GM19328 (cell line): ENCODE measurements at regions not wholly inside any gene's neighbourhood (a gene's known extent, or its start where the extent isn't known, plus 50 kb on each side); places are given as distances from the start of the nearest gene placed in this dataset.
"Not testable (repeated sequence)": the region's sequence is repeated elsewhere in the genome, so short reads cannot be mapped to it uniquely, and the experiment has no call there.

Experiments used
- ATAC-seq: cut with Tn5 transposase; IDR thresholded peaks from one replicate; pipeline ENCODE4 v1.9.1; 2021; ENCODE audit warnings: mild to moderate bottlenecking, moderate library complexity; ENCODE audit not compliant: unreplicated experiment

- ATAC-seq, result no peak
Measured at GRCh38 chr3:66552846-66553245, 52.0 kb upstream of the LRIG1 start.

GRCh38 chr3:66553441-66554113, 52.8 kb upstream of the LRIG1 start:
- no peak for ATAC-seq

GRCh38 chr3:66554178-66554577, 53.4 kb upstream of the LRIG1 start:
- no peak for ATAC-seq

- no peak for ATAC-seq
Measured at GRCh38 chr3:66555214-66555844, 54.5 kb upstream of the LRIG1 start.

- no peak for ATAC-seq
Measured at GRCh38 chr3:66557170-66557569, 56.3 kb upstream of the LRIG1 start.

- ATAC-seq, result not testable (repeated sequence)
Measured at GRCh38 chr3:66559924-66560323, 59.1 kb upstream of the LRIG1 start.

GRCh38 chr3:66561367-66561766, 60.5 kb upstream of the LRIG1 start:
- no peak for ATAC-seq

GRCh38 chr3:66565301-66565700, 64.5 kb upstream of the LRIG1 start:
- no peak for ATAC-seq

GRCh38 chr3:66567077-66567476, 66.3 kb upstream of the LRIG1 start:
- ATAC-seq, result no peak

GRCh38 chr3:66572090-66572675, 71.4 kb upstream of the LRIG1 start:
- ATAC-seq, result no peak

- peak; percentile 65 for ATAC-seq
Measured at GRCh38 chr3:66572938-66573710, 72.3 kb upstream of the LRIG1 start.

- ATAC-seq, result no peak
Measured at GRCh38 chr3:66574091-66574490, 73.3 kb upstream of the LRIG1 start.

GRCh38 chr3:66577426-66578203, 76.8 kb upstream of the LRIG1 start:
- ATAC-seq, result no peak

- no peak for ATAC-seq
Measured at GRCh38 chr3:66581256-66581655, 80.4 kb upstream of the LRIG1 start.

GRCh38 chr3:66582721-66583423, 82.0 kb upstream of the LRIG1 start:
- peak; percentile 81 for ATAC-seq

- no peak for ATAC-seq
Measured at GRCh38 chr3:66583424-66584040, 82.7 kb upstream of the LRIG1 start.

- no peak for ATAC-seq
Measured at GRCh38 chr3:66585520-66586095, 84.8 kb upstream of the LRIG1 start.

- no peak for ATAC-seq
Measured at GRCh38 chr3:66586853-66587252, 86.0 kb upstream of the LRIG1 start.

GRCh38 chr3:66588340-66588847, 87.6 kb upstream of the LRIG1 start:
- no peak for ATAC-seq
